ENCODE measurements at regions not wholly inside any gene's neighbourhood (a gene's known extent, or its start where the extent isn't known, plus 50 kb on each side); places are given as distances from the start of the nearest gene placed in this dataset.

- no peak for TF ChIP-seq CTCF (conservative IDR thresholded peaks at IDR 0.05)
- H3K27ac ChIP-seq = no peak overlapping the region
These were observed 184.2 kb upstream of the CDYL start for GRCh38 chr6:4592026-4592425.

- TF ChIP-seq CTCF (conservative IDR thresholded peaks at IDR 0.05) = no peak
- no peak overlapping the region for H3K27ac ChIP-seq
These were observed 185.0 kb upstream of the CDYL start for GRCh38 chr6:4591218-4591617.

GRCh38 chr6:4589295-4589694 is 186.9 kb upstream of the CDYL start:
- no peak for TF ChIP-seq CTCF (conservative IDR thresholded peaks at IDR 0.05)

GRCh38 chr6:4588581-4588980 is 187.6 kb upstream of the CDYL start:
- no peak for TF ChIP-seq CTCF (conservative IDR thresholded peaks at IDR 0.05)

More at GRCh38 chr6:4589295-4589694, 186.9 kb upstream of the CDYL start:
- H3K27ac ChIP-seq = no peak overlapping the region

GRCh38 chr6:4588163-4588562 is 188.0 kb upstream of the CDYL start:
- no peak overlapping the region for H3K27ac ChIP-seq
- TF ChIP-seq CTCF (conservative IDR thresholded peaks at IDR 0.05) = no peak

More at GRCh38 chr6:4588581-4588980, 187.6 kb upstream of the CDYL start:
- H3K27ac ChIP-seq = no peak overlapping the region

GRCh38 chr6:4587171-4587570 is 189.0 kb upstream of the CDYL start:
- H3K27ac ChIP-seq = no peak overlapping the region
- no peak for TF ChIP-seq CTCF (conservative IDR thresholded peaks at IDR 0.05)

GRCh38 chr6:4586469-4586859 is 189.7 kb upstream of the CDYL start:
- no peak overlapping the region for H3K27ac ChIP-seq
- TF ChIP-seq CTCF (conservative IDR thresholded peaks at IDR 0.05) = no peak

Data from VCaP (cell line).